GM21381 (cell line): ENCODE measurements at regions not wholly inside any gene's neighbourhood (a gene's known extent, or its start where the extent isn't known, plus 50 kb on each side); places are given as distances from the start of the nearest gene placed in this dataset.
A peak's percentile ranks its signal among the peaks of the same experiment; 100 is the strongest.
"Not testable (repeated sequence)": the region's sequence is repeated elsewhere in the genome, so short reads cannot be mapped to it uniquely, and the experiment has no call there.

Experiments used
- ATAC-seq: cut with Tn5 transposase; IDR thresholded peaks from one replicate; pipeline ENCODE4 v1.9.1; 2021; ENCODE audit warnings: mild to moderate bottlenecking, moderate library complexity; ENCODE audit not compliant: unreplicated experiment

DNA sequence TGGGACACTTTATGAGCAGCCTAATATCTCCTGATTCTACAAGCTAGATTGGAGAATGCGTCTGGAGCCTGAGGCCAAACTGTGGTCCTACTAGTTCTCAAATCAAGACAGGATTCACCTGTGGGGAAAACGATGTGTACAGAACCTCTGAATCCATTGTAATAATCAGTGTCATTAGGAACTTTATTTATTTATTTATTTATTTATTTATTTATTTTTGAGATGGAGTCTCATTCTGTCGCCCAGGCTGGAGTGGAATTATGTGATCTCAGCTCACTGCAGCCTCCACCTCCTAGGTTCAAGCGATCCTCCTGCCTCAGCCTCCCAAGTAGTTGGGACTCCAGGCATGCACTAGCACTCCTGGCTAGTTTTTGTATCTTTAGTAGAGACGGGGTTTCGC is 52.6 kb upstream of the KIF26B start:
- ATAC-seq = not testable (repeated sequence)

DNA sequence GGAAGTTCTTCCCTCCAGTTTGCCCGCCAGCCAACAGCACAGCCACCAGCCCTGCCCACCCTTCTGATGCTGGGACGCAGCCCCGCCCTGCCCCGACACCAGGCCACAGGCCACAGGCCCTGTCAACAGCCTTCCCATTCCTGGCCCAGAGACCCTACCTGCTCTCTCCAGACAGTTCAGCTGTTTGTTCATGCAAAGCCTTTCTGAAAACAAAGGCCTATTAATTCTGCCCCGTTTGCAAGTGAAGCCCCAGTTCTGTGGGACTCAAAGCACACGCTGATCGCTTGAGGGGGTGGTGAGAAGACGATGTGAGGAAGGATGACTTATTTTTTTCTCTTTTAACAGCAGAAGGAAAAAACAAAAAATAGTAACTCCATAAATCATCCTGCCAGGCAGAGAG is 55.4 kb upstream of the KIF26B start:
- no peak for ATAC-seq

DNA sequence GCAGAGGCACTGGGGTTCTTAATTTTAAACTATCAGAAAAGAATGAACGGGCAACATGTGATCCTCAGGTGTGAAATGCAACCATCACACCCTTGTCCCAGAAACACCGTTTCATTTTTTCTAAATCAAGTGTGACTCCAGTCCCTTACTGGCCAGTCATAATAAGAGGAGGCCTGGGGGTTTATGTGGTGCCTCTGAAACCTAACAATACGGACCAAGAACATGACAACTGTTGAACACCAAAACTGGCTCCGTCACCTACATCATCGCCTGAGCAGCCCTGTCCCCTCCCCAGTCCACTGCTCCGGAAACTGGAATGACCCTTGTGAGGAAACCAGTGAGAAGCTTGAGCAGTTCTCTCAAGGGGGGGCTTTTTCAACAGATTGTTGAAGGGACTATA is 55.9 kb upstream of the KIF26B start:
- ATAC-seq = no peak

DNA sequence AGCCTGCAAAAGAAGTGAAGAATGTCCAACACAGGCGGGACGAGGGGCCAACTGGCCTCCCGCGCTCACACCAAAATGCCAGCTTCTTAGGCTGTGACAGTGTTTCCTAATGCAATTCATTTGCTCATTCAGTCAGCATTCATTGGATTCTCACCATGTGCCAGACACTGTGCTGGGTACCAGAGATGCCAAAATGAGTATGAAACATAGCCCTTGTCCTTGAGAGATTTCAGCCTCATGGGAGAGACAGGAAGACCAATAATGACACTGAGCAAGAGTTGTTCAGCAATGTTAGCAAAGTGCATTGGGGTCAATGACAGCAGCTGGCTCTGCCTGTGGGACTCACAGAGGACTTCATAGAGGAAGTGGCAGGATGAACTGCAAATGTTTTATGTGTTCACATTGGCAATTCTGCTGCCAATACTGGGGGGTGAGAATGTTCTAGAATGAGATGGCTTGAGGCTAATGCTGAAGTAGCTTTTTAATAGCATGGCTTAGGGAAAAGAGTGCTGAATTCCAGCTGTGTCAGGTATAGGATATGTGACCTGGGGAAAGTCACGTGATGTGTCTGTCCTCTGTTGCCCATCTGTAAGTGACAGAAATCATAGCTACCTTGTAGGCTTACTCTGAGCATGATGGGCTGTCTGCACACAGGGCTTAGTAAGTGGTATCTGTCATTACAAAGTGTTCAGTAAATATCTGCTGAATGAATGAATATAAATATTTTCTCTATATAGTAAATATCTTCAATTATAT is 58.3 kb upstream of the KIF26B start:
- ATAC-seq = no peak

DNA sequence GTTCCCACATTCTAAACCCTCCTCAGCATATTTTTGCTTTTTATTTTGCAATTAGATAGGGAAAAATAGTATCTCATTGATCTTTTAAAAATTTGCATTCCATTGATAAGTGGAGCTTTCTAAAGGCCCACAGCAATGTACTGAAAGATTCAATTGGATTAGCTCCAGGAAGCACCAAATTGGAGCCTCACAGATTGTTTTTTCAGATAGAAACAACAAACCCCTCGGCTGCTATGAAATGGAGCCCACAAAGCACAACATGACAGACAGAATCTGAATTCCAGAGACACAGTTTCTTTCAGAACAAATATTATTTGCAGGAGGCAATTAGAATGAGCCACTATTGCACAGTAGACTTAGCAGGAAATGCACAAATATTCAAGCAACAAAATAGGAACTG is 58.9 kb upstream of the KIF26B start:
- no peak for ATAC-seq

DNA sequence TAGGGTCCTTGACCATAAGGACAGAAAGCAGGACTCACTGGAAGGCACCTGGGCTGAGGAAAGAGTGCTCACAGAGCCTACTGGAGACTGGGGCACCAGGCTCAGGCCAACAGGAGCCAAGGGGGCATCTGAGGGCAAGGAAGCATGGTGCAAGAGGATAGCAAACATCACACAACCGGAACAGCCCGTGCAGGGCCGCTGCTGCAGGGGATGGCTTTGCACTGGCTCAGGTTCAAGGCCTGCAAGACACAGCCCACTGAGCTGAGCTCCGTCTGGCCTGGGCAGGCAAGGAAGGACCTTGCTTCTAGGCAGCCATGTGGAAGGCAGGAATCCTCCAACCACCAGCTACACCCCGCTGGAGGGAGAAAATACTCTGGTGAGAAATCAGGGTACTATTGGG is 59.8 kb upstream of the KIF26B start:
- no peak for ATAC-seq

DNA sequence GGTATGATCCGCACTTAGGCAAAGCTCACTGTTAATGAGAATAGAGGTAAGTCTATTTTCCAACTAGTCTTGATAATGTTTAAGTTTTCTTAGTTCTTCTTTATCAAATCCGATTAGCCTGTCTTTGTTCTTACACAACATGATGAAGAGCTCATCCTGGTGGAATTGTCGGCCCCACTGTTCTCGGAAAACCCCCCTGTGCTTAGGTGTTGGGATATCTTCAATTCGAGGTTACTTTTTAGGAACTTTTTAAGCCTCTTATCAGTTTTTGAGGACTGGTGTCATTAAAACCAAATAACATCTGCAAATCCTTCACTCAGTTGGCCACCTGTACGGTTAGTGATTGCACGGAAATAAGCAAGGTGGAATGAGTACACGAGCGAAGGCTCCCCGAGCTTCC is 60.7 kb upstream of the KIF26B start:
- ATAC-seq = no peak

DNA sequence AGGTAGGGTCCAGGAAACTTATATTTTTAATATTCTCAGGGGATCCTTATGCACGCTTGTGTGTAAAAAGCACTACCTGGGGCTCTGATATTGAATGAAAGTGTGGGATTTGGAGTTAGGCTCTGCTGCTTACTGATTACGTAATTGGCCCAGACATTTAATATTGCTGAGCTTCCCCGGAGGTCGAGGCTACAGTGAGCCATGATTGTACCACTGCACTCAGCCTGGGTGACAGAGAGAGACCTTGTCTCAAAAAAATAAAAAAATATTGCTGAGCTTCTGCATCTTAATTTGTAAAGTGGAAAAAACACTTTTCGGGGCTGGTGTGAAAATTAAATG is 62.2 kb upstream of the KIF26B start:
- ATAC-seq = no peak

DNA sequence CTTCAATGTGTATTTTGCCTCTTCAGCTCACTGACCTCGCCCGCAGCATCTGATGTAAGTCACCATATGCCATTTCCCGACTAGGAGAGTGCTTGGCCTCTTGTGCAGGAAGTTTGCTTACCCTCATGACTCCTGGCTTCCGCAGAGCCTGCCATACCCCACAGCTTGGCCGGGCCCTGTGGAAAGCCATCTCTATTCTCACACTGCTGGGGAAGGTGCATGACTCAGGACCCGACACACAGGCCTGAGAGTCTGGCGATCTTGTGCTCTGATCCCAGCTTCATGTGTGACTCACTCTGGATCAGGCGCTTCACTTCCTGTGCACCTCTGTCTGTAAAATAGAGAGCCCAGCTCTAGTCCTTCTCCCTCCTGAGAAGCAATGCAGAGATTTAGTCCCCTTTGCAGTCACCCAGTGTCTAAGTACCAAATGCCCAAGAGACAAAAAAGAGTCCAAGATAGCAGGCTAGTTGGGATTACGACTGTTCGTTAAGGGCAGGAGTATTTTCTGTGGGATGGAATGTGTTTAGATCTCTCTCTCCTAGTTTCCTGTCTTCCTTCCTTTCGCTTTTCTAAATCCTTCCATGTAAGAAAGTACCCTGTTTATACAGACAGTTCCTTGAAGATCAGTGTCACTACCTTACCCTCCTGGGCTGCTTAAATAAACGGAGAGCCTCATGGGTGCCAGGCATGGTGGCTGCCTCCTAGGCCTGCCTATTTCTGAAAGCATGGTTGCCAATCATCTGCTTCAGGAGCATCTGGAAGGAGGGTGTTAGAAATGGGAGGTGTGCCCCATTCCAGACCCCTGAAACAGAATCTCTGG is 62.8 kb upstream of the KIF26B start:
- no peak for ATAC-seq

DNA sequence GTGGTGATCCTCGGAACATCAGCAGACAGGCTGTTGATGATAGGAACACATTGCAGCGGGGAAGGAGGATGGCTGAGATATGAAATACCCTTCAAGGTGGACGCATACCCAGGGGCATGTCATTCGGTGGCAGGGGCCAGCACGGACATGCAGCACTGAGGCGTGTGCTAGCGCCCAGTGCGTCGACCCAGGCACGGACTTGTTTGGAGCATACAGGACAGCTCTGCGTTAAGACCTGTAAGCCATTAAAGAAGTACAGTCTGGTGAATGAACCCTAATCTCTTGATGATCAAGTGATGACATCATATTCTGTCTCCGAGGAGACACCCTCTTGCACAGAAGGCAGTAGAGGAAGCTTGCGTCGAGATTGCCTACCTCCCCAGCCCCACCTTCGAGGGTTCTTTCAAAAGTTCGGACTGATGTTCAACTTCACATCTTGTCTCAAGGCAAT is 63.6 kb upstream of the KIF26B start:
- ATAC-seq = no peak

DNA sequence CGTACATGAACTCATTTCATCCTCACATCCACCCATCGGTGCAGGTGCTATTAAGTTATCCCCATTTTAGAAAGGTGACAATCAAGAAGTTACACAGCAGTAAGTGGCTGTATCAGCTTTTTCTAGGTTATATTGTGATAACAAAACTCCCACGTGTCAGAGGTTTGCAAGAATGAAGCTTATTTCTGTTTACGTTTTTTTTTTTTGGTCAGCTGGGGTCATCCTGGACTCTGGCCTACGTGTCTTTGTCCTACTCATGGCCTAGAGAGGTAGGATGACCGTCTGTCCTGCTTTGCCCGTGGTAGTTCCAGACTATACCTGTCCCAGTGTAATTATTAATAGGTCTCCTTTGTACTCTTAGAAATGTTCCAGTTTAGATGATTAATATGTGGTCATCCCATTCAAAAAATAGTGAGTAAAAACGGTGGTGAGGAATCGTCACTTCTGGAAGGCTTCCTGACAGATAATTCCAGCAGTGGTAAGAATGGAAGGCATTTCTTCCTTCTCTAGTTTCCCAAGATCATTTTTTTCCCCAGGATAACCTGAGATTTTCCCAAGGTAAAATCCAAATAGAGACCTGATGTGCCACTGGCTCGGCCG is 64.2 kb upstream of the KIF26B start:
- ATAC-seq = no peak

DNA sequence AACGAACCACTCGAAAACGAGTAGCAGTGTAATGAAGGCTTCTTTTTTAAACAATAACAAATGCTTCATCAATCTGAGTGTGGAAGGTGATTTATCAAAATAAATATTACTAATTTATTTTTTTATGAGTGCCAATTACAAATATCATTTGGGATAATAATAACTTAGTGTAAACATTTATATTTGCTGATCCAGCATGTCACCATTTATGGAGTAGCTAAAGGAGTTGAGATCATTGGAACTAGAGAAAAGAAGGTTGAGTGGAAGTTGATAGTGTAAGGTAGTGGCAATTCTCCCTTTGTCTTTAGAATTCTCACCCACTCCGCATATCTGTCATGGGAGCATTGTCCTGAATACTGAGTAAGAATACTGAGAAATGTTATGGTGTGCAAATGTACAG is 67.1 kb upstream of the KIF26B start:
- no peak for ATAC-seq

DNA sequence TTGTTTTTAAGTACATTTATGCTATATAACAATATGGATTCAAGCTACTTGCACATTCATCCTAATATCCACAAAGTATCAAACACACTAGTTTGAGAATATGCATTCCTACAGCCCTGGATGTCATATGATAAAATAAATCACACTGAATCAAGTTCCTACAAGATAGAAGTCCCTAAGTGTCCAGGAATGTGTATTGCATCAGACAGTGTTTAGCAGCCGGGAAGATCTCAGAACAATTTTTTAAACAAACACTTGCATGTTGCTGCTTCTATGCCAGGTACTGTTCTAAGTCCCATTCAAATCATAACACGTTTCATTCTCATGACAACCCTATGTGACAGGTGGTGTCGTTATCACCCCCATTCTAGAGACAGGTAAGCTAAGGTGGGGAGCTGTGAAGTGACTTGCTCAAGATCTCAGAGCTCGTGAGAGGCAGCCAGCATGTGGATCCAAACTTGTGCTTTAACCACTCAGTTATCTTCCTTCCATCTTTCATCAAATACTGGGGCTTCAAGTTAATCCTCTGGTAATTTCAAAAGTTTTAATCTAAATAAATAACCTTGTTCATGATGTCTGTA is 68.3 kb upstream of the KIF26B start:
- ATAC-seq = no peak

DNA sequence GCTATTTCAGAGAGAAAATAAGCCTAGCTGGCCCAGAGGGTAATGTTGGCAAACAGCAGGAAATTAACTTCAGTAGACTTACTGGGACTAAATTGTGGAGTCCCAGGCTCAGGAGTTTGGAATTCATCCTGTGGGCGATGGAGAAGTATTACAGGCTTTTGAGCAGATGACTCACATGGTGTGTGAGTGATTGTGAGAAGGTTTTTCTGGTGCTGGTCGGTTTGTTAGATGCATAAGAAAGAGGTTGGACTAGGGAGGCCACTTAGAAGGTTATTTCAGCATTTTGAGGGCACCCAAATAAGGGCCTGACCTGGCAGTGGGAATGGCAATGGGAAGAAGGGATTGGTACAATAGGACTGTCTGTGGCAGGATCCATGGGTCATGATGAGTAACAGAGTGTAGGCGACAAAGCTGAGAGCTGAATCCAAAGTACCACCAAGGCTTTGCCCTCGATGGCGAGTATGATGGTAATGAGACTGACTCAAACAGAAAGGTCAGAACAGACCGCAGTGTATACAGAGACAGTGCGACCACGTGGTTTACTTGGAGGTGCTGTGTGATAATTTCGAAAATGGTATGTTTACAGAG is 69.2 kb upstream of the KIF26B start:
- ATAC-seq = peak; percentile 46

DNA sequence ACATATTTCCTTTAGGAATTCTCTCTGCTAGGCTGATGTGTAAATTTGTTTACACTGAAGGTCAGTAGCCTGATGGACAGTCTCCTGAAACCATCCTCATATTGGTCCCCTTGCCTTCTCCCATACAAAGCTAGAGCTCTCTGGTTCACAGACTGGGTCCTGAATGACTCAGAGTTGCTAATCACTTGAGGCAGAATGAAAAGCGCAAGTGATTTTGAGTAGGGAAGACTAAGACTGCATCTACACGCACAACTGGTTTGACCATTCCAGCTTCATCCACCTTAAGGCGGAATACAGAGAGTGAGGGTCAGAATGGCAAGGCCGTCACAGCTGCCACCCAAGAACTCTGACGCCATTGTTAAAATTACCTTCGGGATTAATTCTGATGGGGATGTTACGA is 70.2 kb upstream of the KIF26B start:
- no peak for ATAC-seq

DNA sequence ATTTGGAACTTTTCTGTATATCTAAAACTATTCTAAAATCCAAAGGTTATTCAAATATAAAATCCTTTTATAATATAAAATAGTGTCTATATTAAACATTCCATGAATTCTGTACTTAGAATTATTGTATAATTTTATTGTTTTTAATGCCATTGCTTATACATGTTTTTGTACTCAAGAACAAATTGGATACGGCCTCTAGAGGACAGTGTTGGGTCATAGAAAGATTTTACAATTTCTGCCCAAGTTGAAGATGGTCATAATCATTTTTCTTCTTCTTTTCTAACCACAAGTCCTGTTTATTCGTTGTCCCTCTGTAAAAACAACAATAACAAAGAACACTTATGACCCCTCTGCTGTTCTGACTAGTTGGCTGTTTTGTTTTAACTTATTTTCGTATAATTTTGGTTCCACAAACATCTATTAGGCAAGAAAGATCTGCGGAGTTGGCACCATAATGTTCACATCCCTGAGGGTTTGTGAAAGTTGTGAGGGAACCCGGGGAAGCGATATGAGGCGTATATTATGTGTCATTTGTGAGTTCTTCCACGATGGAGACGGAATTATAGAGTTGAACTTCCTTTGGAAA is 75.7 kb upstream of the KIF26B start:
- no peak for ATAC-seq

DNA sequence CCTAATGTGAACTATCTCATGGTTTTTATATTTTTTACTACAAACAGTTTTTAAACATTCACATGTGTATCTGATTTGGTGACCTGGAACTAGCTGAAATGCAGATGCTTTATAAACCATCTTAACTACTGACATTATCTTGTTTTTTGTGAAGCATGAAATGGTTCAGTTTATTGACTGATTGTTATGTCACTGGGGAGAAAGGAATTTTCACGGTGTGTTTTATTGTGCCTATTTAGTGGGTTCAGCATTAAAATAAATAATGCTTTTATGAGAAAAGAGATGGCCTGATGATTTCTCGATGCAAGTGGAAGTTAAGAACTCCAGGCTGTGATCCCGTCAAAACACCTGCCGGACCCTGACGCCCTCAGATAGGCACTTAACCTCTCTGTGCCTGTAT is 79.9 kb upstream of the KIF26B start:
- ATAC-seq = no peak

DNA sequence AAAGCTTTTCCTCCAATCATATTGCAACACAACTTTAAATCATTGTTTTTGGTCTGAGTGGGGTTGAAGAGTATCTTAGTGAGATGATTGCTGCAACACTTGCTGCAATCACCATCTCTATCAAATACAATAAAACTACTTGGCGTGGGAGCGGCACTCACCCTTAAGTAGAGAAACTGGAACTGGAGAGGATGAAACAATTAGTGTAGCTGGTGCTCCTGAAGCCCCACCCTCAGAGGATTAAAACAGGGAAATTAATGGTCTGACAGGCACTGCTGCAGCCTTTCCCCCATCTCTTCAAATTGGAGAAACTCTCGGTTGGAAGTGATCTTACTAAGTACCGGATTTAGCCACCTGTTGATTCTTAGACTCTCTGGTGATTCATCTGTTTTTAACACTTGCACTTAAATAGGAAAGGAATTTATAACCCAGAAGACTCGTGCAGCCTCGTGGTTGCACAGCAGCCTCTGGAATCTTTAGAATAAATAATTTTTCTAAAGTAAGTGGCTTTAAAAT is 80.5 kb upstream of the KIF26B start:
- no peak for ATAC-seq

DNA sequence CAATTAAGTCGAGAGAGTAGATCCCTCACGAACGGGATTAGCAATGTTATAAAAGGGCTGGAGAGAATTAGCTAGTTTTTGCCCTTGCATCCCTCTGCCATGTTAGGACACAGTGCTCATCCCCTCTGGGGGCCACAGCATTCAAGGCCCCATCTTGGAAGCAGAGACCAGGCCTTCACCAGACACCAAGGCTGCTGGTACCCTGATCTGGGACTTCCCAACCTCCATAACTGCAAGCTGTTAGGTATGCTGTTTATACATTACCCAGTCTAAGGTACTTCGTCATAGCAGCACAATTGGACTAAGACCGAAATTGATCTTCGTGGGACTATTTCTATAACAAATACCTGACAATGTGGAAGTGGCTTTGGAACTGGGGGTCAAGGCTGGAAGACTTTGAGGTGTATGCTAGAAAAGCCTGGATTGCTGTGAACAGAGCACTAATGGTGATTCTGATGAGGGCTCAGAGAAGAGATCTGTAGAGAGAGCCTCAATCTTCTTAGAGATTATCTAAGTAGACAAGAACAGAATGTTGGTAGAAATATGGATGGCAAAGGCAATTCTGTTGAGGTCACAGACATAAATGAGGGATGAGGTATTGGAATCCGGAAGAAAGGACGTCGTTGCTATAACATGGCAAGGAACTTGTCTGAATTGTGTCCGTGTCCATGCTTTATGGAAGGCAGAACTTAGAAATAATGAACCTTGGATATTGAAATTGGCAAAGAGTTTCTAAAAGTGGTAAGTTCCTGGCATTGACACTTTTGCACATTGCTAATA is 83.8 kb upstream of the KIF26B start:
- ATAC-seq = no peak

DNA sequence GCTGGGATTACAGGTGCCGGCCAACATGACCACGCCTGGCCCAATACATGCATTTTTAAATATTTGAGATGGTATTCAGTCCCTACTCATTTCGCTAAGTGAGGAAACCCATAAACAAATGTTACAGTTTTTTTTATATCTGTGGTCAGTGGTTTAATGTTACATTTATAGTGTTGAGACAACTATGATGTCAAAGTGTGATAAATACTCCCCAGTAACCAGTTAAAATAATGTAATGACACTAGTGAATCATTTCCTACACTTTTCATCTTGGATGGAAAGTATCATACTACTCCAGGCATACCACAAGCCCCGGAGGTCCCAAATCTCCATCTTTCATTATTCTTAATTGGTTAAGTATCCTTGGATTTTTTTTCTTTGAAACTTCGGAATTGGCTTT is 87.5 kb upstream of the KIF26B start:
- ATAC-seq = no peak
